HG03565 (cell line): ENCODE measurements at regions not wholly inside any gene's neighbourhood (a gene's known extent, or its start where the extent isn't known, plus 50 kb on each side); places are given as distances from the start of the nearest gene placed in this dataset.

Experiments used
- ATAC-seq: cut with Tn5 transposase; IDR thresholded peaks from one replicate; pipeline ENCODE4 v1.9.1; 2021; ENCODE audit warnings: mild to moderate bottlenecking, moderate library complexity; ENCODE audit not compliant: unreplicated experiment

- no peak for ATAC-seq
Measured at GRCh38 chr7:124515106-124515830, 250.3 kb downstream of the GPR37 start.

GRCh38 chr7:124514471-124514870 is 251.1 kb downstream of the GPR37 start:
- ATAC-seq: no peak

- no peak for ATAC-seq
Measured at GRCh38 chr7:124497176-124497575, 268.4 kb downstream of the GPR37 start.

- ATAC-seq: no peak
Measured at GRCh38 chr7:124489925-124490324, 275.7 kb downstream of the GPR37 start.

GRCh38 chr7:124489082-124489819 is 276.3 kb downstream of the GPR37 start:
- ATAC-seq: no peak

- ATAC-seq: no peak
Measured at GRCh38 chr7:124482229-124482628, 283.4 kb downstream of the GPR37 start.

- ATAC-seq: no peak
Measured at GRCh38 chr7:124480821-124481290, 284.7 kb downstream of the GPR37 start.

- ATAC-seq: no peak
Measured at GRCh38 chr7:124480036-124480820, 285.4 kb downstream of the GPR37 start.

- no peak for ATAC-seq
Measured at GRCh38 chr7:124462249-124462648, 303.3 kb downstream of the GPR37 start.

- ATAC-seq: no peak
Measured at GRCh38 chr7:124460555-124460954, 305.0 kb downstream of the GPR37 start.

GRCh38 chr7:124460056-124460450 is 305.5 kb downstream of the GPR37 start:
- ATAC-seq: no peak

- no peak for ATAC-seq
Measured at GRCh38 chr7:124459101-124460055, 306.2 kb downstream of the GPR37 start.

- no peak for ATAC-seq
Measured at GRCh38 chr7:124457841-124458240, 307.8 kb downstream of the GPR37 start.

GRCh38 chr7:124456286-124456685 is 309.3 kb downstream of the GPR37 start:
- no peak for ATAC-seq

GRCh38 chr7:124452186-124452585 is 313.4 kb downstream of the GPR37 start:
- ATAC-seq: no peak

GRCh38 chr7:124449896-124450295 is 315.7 kb downstream of the GPR37 start:
- no peak for ATAC-seq

GRCh38 chr7:124444696-124445480 is 320.7 kb downstream of the GPR37 start:
- no peak for ATAC-seq

- ATAC-seq: no peak
Measured at GRCh38 chr7:124443762-124444161, 321.8 kb downstream of the GPR37 start.

GRCh38 chr7:124440081-124440480 is 325.5 kb downstream of the GPR37 start:
- no peak for ATAC-seq
